ENCODE measurements at regions not wholly inside any gene's neighbourhood (a gene's known extent, or its start where the extent isn't known, plus 50 kb on each side); places are given as distances from the start of the nearest gene placed in this dataset.

DNA sequence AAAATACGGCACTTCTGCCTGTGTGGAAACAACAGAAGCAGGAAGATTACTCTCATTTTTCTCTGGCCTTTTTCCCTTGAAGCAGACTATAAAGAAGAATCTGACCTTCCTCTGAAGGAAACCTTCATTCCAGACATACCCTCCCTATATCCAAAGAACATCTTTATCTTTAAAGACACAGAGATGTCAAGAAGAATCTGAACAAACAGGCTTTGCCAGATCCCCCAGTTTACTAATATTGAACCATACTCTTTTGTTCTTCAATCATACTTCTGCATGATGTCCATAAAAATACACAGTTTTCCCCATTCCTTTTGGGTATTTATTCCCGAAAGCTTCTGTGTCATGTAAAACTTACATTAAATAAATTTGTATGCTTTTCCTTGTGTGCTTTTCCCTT is 225.8 kb downstream of the MAT2B start:
- Histone ChIP-seq H3K79me2 (ENCODE audit: control insufficient read depth, insufficient read depth, low read length) (no peaks in the 10 kb centered on the region), H3K4me2 (replicated peaks; ENCODE audit: low read depth, low read length, poor library complexity, severe bottlenecking) (no peak overlapping the region), H3K9me3 (ENCODE audit: control extremely low read depth in 1 of 3, control insufficient read depth in 2 of 3, insufficient read depth in 1 of 3, low read length in 2 of 3) (peaks cover 0 to 4% (median 0%) of the 10 kb centered on the region in 3 donors), H3K4me1 (ENCODE audit: control insufficient read depth in 2 of 2, insufficient read depth in 2 of 2, low read length in 2 of 2) (peaks cover 8 to 12% of the 10 kb centered on the region in 2 donors), H3K27ac (ENCODE audit: low read length in 2 of 2) (no peak overlapping the region), H3K4me3 (ENCODE audit: control extremely low read depth in 1 of 5, extremely low read depth in 1 of 5, insufficient read depth in 1 of 5, low read depth in 2 of 5, low read length in 4 of 5) (no peak overlapping the region), H3K27me3 (replicated peaks in 1 of 4; ENCODE audit: control extremely low read depth in 1 of 4, control insufficient read depth in 3 of 4, insufficient read depth in 4 of 4, low read length in 3 of 4) (no peaks in the 10 kb centered on the region), H3K9ac (ENCODE audit: low read length) (no peak overlapping the region), H3K36me3 (replicated peaks in 1 of 2; ENCODE audit: control extremely low read depth in 1 of 2, control insufficient read depth in 1 of 2, extremely low read depth in 1 of 2, insufficient read depth in 2 of 2, low read length in 1 of 2) (no peaks in the 10 kb centered on the region), H4K20me1 (ENCODE audit: control insufficient read depth, insufficient read depth, low read length, poor library complexity, severe bottlenecking) (no peaks in the 10 kb centered on the region), H2AFZ (ENCODE audit: insufficient read depth, low read depth, low read length, poor library complexity, severe bottlenecking) (no peak overlapping the region)
- ChIA-PET CTCF (interaction anchor here (0.7 kb wide), 1 partner anchor 283 kb away, joined by 3 read pairs; no protein-coding TSS in a partner anchor), POLR2A (no interaction called here)
- ATAC-seq (ENCODE audit: low read depth) (no peak), DNase-seq (no peak)
- intact Hi-C loops (cut with micrococcal nuclease), result no loop called here
- H3K4me3 Mint-ChIP-seq, result no peak overlapping the region
- no CpG with 5 or more reads among the region's 2 CpGs for WGBS (ENCODE audit: insufficient coverage)
- TF ChIP-seq, protein P1, sequence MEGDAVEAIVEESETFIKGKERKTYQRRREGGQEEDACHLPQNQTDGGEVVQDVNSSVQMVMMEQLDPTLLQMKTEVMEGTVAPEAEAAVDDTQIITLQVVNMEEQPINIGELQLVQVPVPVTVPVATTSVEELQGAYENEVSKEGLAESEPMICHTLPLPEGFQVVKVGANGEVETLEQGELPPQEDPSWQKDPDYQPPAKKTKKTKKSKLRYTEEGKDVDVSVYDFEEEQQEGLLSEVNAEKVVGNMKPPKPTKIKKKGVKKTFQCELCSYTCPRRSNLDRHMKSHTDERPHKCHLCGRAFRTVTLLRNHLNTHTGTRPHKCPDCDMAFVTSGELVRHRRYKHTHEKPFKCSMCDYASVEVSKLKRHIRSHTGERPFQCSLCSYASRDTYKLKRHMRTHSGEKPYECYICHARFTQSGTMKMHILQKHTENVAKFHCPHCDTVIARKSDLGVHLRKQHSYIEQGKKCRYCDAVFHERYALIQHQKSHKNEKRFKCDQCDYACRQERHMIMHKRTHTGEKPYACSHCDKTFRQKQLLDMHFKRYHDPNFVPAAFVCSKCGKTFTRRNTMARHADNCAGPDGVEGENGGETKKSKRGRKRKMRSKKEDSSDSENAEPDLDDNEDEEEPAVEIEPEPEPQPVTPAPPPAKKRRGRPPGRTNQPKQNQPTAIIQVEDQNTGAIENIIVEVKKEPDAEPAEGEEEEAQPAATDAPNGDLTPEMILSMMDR (IDR thresholded peaks at IDR 0.05), result no peak
- no peak for TF ChIP-seq EZH2 (IDR thresholded peaks at IDR 0.05; ENCODE audit: borderline replicate concordance, insufficient read depth, low read depth, low read length, poor library complexity, severe bottlenecking)
- H3K27ac Mint-ChIP-seq, result no peak overlapping the region
- H3K9me3 Mint-ChIP-seq (ENCODE audit: insufficient read depth), result no peaks in the 10 kb centered on the region
- peaks cover 23% of the 10 kb centered on the region for H3K4me1 Mint-ChIP-seq
- H3K27me3 Mint-ChIP-seq, result peaks cover 4% of the 10 kb centered on the region

DNA sequence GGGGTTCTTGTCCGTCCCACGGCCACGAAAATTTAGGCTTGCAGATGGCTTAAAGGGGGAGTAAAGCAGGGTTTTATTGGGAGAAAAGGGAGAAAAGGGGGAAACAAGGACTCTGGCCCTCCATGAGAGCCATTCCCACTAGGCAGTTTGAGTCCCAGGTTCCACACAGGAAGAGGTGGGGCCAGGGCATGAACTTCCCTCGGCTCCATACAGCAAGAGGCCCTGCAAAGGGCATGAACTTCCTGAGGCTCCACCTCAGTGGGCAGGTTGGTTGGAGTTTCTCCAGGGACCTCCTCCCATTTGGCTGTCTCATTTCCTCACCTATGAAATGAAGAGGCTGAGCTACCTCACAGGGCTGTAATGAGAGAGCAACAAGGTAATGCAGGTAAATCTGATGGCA is 229.7 kb downstream of the MAT2B start:
- H3K27ac Mint-ChIP-seq, result no peak overlapping the region
- ChIA-PET POLR2A (no interaction called here), CTCF (no interaction called here)
- no peaks in the 10 kb centered on the region for H3K79me2 ChIP-seq (ENCODE audit: control insufficient read depth, insufficient read depth, low read length)
- no peaks in the 10 kb centered on the region for H3K27me3 ChIP-seq (replicated peaks in 1 of 4; ENCODE audit: control extremely low read depth in 1 of 4, control insufficient read depth in 3 of 4, insufficient read depth in 4 of 4, low read length in 3 of 4)
- 85% methylated on average over 3 of the region's 4 CpGs for WGBS (ENCODE audit: insufficient coverage)
- DNase-seq (no peak), ATAC-seq (ENCODE audit: low read depth) (no peak)
- TF ChIP-seq EZH2 (IDR thresholded peaks at IDR 0.05; ENCODE audit: borderline replicate concordance, insufficient read depth, low read depth, low read length, poor library complexity, severe bottlenecking), result no peak
- TF ChIP-seq, protein P1 (IDR thresholded peaks at IDR 0.05), result no peak
- H3K36me3 ChIP-seq (replicated peaks in 1 of 2; ENCODE audit: control extremely low read depth in 1 of 2, control insufficient read depth in 1 of 2, extremely low read depth in 1 of 2, insufficient read depth in 2 of 2, low read length in 1 of 2), result no peaks in the 10 kb centered on the region
- intact Hi-C loops (cut with micrococcal nuclease), result no loop called here
- H3K4me1 Mint-ChIP-seq, result peaks cover 5% of the 10 kb centered on the region
- no peak overlapping the region for H3K4me3 Mint-ChIP-seq
- peaks cover 6% of the 10 kb centered on the region for H3K27me3 Mint-ChIP-seq
- no peak overlapping the region for H3K4me3 ChIP-seq (ENCODE audit: control extremely low read depth in 1 of 5, extremely low read depth in 1 of 5, insufficient read depth in 1 of 5, low read depth in 2 of 5, low read length in 4 of 5)
- no peak overlapping the region for H3K27ac ChIP-seq (ENCODE audit: low read length in 2 of 2)
- no peaks in the 10 kb centered on the region for H4K20me1 ChIP-seq (ENCODE audit: control insufficient read depth, insufficient read depth, low read length, poor library complexity, severe bottlenecking)
- H3K9ac ChIP-seq (ENCODE audit: low read length), result no peak overlapping the region
- peaks cover 0 to 4% (median 0%) of the 10 kb centered on the region in 3 donors for H3K9me3 ChIP-seq (ENCODE audit: control extremely low read depth in 1 of 3, control insufficient read depth in 2 of 3, insufficient read depth in 1 of 3, low read length in 2 of 3)
- no peak overlapping the region for H3K4me2 ChIP-seq (replicated peaks; ENCODE audit: low read depth, low read length, poor library complexity, severe bottlenecking)
- H3K9me3 Mint-ChIP-seq (ENCODE audit: insufficient read depth), result no peaks in the 10 kb centered on the region
- no peak overlapping the region for H2AFZ ChIP-seq (ENCODE audit: insufficient read depth, low read depth, low read length, poor library complexity, severe bottlenecking)
- H3K4me1 ChIP-seq (ENCODE audit: control insufficient read depth in 2 of 2, insufficient read depth in 2 of 2, low read length in 2 of 2), result no peaks in the 10 kb centered on the region
